Stimulated activated memory B cell treated with anti-CD40 and anti-IgM and Interleukin-4, amounts not matched to agents 10 μg/mL and 1 μg/mL and 100 μg/mL, for 72 hours (primary cell): ENCODE measurements at regions not wholly inside any gene's neighbourhood (a gene's known extent, or its start where the extent isn't known, plus 50 kb on each side); places are given as distances from the start of the nearest gene placed in this dataset.

Experiments used
- ATAC-seq: fragments of 150-1000 bp; cut with Tn5 transposase; 2 replicates; pipeline ENCODE4 v1.10.0; 2021
- H3K27ac Mint-ChIP-seq: one replicate; pipeline ENCODE4 v1.8.0; 2022; ENCODE audit warnings: mild to moderate bottlenecking, mixed read lengths
- H3K27me3 Mint-ChIP-seq: one replicate; pipeline ENCODE4 v1.8.0; 2022; ENCODE audit warnings: mixed read lengths
- H3K36me3 Mint-ChIP-seq: one replicate; pipeline ENCODE4 v1.8.0; 2022; ENCODE audit warnings: mixed read lengths
- H3K4me1 Mint-ChIP-seq: one replicate; pipeline ENCODE4 v1.8.0; 2022; ENCODE audit warnings: mixed read lengths
- H3K4me3 Mint-ChIP-seq: one replicate; pipeline ENCODE4 v1.8.0; 2022; ENCODE audit warnings: mild to moderate bottlenecking, moderate library complexity, mixed read lengths
- H3K9me3 Mint-ChIP-seq: one replicate; pipeline ENCODE4 v1.8.0; 2022; ENCODE audit warnings: mixed read lengths

GRCh38 chr5:73282923-73283322 is 109.9 kb downstream of the TMEM174 start:
- Mint-ChIP-seq H3K4me3 (no peak overlapping the region), H3K9me3 (peaks cover 6% of the 10 kb centered on the region), H3K36me3 (no peaks in the 10 kb centered on the region), H3K4me1 (no peaks in the 10 kb centered on the region), H3K27ac (no peak overlapping the region), H3K27me3 (peaks cover 37% of the 10 kb centered on the region)
- no peak for ATAC-seq

GRCh38 chr5:73282383-73282782 is 109.4 kb downstream of the TMEM174 start:
- Mint-ChIP-seq H3K27ac (no peak overlapping the region), H3K9me3 (peaks cover 4% of the 10 kb centered on the region), H3K36me3 (no peaks in the 10 kb centered on the region), H3K27me3 (peaks cover 42% of the 10 kb centered on the region), H3K4me1 (no peaks in the 10 kb centered on the region), H3K4me3 (no peak overlapping the region)
- no peak for ATAC-seq

- Mint-ChIP-seq H3K4me3 (no peak overlapping the region), H3K9me3 (no peaks in the 10 kb centered on the region), H3K27me3 (peaks cover 42% of the 10 kb centered on the region), H3K4me1 (no peaks in the 10 kb centered on the region), H3K27ac (no peak overlapping the region), H3K36me3 (no peaks in the 10 kb centered on the region)
- no peak for ATAC-seq
Measured at GRCh38 chr5:73280821-73281746, 108.1 kb downstream of the TMEM174 start.

- Mint-ChIP-seq H3K27ac (no peak overlapping the region), H3K9me3 (no peaks in the 10 kb centered on the region), H3K36me3 (no peaks in the 10 kb centered on the region), H3K4me1 (no peaks in the 10 kb centered on the region), H3K4me3 (no peak overlapping the region), H3K27me3 (peaks cover 42% of the 10 kb centered on the region)
- no peak for ATAC-seq
Measured at GRCh38 chr5:73280386-73280785, 107.4 kb downstream of the TMEM174 start.

DNA sequence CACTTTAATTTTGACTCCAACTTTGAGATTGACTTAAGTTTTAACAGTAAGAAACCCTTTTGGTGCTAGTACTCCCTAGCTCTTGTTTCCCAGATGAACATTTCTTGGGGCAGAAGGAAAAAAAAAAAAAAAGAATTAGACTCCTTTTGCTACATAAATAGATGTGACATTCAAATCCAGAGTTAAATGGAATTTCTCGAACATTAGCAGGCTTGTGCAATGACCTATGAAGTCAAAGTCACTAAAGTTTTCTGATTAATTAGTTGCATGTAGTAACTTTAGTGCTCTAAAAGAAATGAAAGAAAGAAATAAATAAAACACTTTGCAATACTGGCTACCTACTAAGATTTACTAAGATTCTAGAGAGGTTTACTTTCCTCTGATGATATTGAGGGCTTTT is 106.8 kb downstream of the TMEM174 start:
- Mint-ChIP-seq H3K9me3 (no peaks in the 10 kb centered on the region), H3K36me3 (no peaks in the 10 kb centered on the region), H3K27me3 (peaks cover 42% of the 10 kb centered on the region), H3K27ac (no peak overlapping the region), H3K4me3 (no peak overlapping the region), H3K4me1 (no peaks in the 10 kb centered on the region)
- ATAC-seq: no peak

DNA sequence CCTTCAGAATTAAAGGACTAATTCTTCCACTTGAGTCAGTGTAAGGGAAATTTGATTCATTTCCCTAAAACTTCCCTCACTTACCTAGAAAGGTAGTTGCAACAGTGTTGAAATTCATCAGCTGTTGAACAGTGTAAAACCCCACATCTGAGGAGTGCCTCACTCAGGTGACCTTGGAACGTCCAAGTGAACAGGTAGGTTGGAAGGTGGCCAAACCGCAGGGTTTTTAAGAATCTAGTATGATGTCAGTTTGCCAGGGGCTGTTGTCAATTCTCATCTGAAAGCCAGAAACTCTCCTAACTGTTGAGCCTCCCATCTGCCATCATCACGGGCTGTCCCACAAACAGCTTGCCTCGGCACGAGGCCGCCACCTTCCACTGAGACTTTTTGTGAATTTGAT is 105.7 kb downstream of the TMEM174 start:
- peaks cover 33% of the 10 kb centered on the region for H3K27me3 Mint-ChIP-seq

GRCh38 chr5:73274881-73275663 is 102.1 kb downstream of the TMEM174 start:
- H3K9me3 Mint-ChIP-seq: no peaks in the 10 kb centered on the region
- peaks cover 27% of the 10 kb centered on the region for H3K27me3 Mint-ChIP-seq

More for the DNA sequence above, 105.7 kb downstream of the TMEM174 start:
- Mint-ChIP-seq H3K4me3 (no peak overlapping the region), H3K36me3 (no peaks in the 10 kb centered on the region), H3K27ac (no peak overlapping the region), H3K4me1 (no peaks in the 10 kb centered on the region), H3K9me3 (no peaks in the 10 kb centered on the region)
- no peak for ATAC-seq

GRCh38 chr5:73274121-73274520 is 101.1 kb downstream of the TMEM174 start:
- Mint-ChIP-seq H3K27ac (no peak overlapping the region), H3K27me3 (peaks cover 20% of the 10 kb centered on the region), H3K4me3 (no peak overlapping the region), H3K36me3 (no peaks in the 10 kb centered on the region), H3K9me3 (no peaks in the 10 kb centered on the region), H3K4me1 (no peaks in the 10 kb centered on the region)
- no peak for ATAC-seq

More at GRCh38 chr5:73274881-73275663, 102.1 kb downstream of the TMEM174 start:
- ATAC-seq: no peak
- Mint-ChIP-seq H3K4me1 (no peaks in the 10 kb centered on the region), H3K36me3 (no peaks in the 10 kb centered on the region), H3K4me3 (no peak overlapping the region), H3K27ac (no peak overlapping the region)

- Mint-ChIP-seq H3K36me3 (no peaks in the 10 kb centered on the region), H3K27ac (no peak overlapping the region), H3K27me3 (peaks cover 18% of the 10 kb centered on the region), H3K4me3 (no peak overlapping the region), H3K9me3 (no peaks in the 10 kb centered on the region), H3K4me1 (no peaks in the 10 kb centered on the region)
- no peak for ATAC-seq
Measured at GRCh38 chr5:73273379-73274050, 100.5 kb downstream of the TMEM174 start.

- Mint-ChIP-seq H3K36me3 (no peaks in the 10 kb centered on the region), H3K4me1 (no peaks in the 10 kb centered on the region)
- ATAC-seq: no peak
Measured at GRCh38 chr5:73272351-73272750, 99.4 kb downstream of the TMEM174 start.

DNA sequence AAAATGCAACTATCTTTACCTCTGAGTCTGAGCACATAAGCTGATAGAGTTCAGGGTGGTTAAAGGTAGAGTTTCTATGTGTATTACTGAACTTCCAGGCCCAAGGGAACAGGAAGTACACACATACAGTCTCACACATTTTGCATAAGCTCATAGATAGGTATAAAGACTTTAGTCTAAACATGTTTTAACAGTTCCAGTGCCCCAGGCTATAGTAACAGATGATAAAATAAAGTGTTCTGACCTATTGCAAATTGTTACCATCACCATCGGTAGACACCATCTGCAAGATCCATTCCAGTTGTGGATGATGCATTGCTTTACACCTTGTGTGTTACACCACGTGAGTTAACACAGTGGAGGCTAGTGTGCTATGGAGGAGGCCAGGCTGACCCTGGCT is 95.8 kb downstream of the TMEM174 start:
- Mint-ChIP-seq H3K27me3 (peaks cover 8% of the 10 kb centered on the region), H3K4me1 (no peaks in the 10 kb centered on the region), H3K4me3 (no peak overlapping the region), H3K36me3 (no peaks in the 10 kb centered on the region), H3K27ac (no peak overlapping the region), H3K9me3 (no peaks in the 10 kb centered on the region)
- ATAC-seq: no peak

More at GRCh38 chr5:73272351-73272750, 99.4 kb downstream of the TMEM174 start:
- Mint-ChIP-seq H3K9me3 (no peaks in the 10 kb centered on the region), H3K27me3 (peaks cover 8% of the 10 kb centered on the region), H3K27ac (no peak overlapping the region), H3K4me3 (no peak overlapping the region)

GRCh38 chr5:73267766-73268435 is 94.9 kb downstream of the TMEM174 start:
- Mint-ChIP-seq H3K27ac (no peak overlapping the region), H3K36me3 (no peaks in the 10 kb centered on the region), H3K4me3 (no peak overlapping the region), H3K9me3 (no peaks in the 10 kb centered on the region), H3K4me1 (no peaks in the 10 kb centered on the region), H3K27me3 (peaks cover 8% of the 10 kb centered on the region)
- ATAC-seq: no peak

DNA sequence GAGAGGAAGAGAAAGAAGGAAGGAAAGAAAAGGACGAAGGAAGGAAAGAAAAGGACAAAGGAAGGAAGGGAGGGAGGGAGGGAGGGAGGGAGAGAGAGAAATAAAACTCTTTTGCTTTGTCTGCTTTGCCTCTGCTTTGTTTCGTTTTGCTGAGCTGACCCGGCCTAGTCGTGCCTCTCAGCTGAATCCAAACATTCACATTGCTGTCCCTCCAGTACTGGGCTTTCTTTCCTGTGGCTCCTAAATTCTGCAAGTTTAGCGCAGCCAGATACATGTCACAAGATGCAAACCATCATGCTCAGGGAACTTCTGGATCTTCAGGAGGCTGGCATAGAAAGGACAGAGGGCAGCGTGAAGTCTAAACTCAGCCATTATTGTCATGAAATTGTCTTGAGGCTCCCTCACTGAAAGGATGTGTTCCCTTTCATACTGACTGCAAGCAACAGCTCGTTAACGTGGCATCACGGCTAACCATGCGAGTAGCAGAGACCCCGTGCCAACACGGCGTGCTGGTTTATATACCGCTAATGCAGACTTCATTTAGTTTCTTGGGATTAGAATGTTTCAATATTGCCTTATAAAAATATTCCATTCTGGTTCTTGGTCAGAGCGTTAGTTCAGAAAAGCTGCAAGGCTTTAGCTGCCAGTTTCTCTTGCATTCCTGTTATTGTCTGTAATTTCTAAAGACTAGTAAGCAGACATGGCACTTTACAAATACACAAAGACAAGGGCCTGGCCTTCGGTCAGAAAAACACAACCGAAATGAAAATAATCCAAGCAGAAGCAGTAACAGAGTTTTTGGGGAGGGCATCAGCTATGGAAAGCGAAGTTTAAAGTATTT is 94.2 kb downstream of the TMEM174 start:
- no peaks in the 10 kb centered on the region for H3K9me3 Mint-ChIP-seq
- no peak for ATAC-seq

GRCh38 chr5:73266176-73266738 is 93.3 kb downstream of the TMEM174 start:
- Mint-ChIP-seq H3K4me3 (no peak overlapping the region), H3K36me3 (no peaks in the 10 kb centered on the region), H3K27ac (no peak overlapping the region), H3K27me3 (peaks cover 8% of the 10 kb centered on the region), H3K4me1 (no peaks in the 10 kb centered on the region), H3K9me3 (no peaks in the 10 kb centered on the region)
- ATAC-seq: no peak

More for the DNA sequence above, 94.2 kb downstream of the TMEM174 start:
- Mint-ChIP-seq H3K4me1 (no peaks in the 10 kb centered on the region), H3K36me3 (no peaks in the 10 kb centered on the region), H3K27ac (no peak overlapping the region), H3K4me3 (no peak overlapping the region), H3K27me3 (peaks cover 8% of the 10 kb centered on the region)
